Breast epithelium (tissue), 3 donors: ENCODE measurements at regions not wholly inside any gene's neighbourhood (a gene's known extent, or its start where the extent isn't known, plus 50 kb on each side); places are given as distances from the start of the nearest gene placed in this dataset.

Experiments used
- POLR2AphosphoS5 ChIP-seq, 3 donors: sonication (generic); formaldehyde crosslinking; IDR thresholded peaks; one replicate each; pipeline ENCODE4 v1.6.1; 2017; ENCODE audit warnings: antibody characterized with exemption in 3 of 3
- TF ChIP-seq, protein P1 (sequence below), 3 donors: fragments of 450-650 bp; IDR thresholded peaks; one replicate each; pipeline ENCODE4 v1.5.1; 2016 to 2017; ENCODE audit warnings: antibody characterized with exemption in 3 of 3, mild to moderate bottlenecking in 3 of 3, moderate library complexity in 3 of 3

DNA sequence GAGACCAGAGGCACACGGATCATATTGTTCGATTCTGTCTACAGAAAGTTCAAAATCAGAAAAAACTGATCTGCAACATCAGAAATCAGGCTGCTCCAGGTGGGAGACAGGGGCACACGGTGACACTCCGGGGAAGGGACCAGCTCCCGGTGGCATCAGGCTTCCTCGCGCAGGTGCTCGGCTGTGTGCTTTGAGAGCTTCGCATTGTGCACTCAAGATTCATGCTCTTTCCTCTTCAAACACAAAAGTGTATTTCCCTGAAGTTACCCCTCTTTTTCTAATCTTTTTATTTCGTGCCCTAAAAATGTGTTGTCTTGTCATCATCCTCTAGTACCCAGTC is 108.1 kb downstream of the DLL1 start:
- TF ChIP-seq, protein P1, sequence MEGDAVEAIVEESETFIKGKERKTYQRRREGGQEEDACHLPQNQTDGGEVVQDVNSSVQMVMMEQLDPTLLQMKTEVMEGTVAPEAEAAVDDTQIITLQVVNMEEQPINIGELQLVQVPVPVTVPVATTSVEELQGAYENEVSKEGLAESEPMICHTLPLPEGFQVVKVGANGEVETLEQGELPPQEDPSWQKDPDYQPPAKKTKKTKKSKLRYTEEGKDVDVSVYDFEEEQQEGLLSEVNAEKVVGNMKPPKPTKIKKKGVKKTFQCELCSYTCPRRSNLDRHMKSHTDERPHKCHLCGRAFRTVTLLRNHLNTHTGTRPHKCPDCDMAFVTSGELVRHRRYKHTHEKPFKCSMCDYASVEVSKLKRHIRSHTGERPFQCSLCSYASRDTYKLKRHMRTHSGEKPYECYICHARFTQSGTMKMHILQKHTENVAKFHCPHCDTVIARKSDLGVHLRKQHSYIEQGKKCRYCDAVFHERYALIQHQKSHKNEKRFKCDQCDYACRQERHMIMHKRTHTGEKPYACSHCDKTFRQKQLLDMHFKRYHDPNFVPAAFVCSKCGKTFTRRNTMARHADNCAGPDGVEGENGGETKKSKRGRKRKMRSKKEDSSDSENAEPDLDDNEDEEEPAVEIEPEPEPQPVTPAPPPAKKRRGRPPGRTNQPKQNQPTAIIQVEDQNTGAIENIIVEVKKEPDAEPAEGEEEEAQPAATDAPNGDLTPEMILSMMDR (IDR thresholded peaks at IDR 0.05), result no peak
- no peak for TF ChIP-seq POLR2AphosphoS5 (IDR thresholded peaks at IDR 0.05)
